Neural cell (in vitro differentiated cells): ENCODE measurements at regions not wholly inside any gene's neighbourhood (a gene's known extent, or its start where the extent isn't known, plus 50 kb on each side); places are given as distances from the start of the nearest gene placed in this dataset.

Source experiments
- H2AFZ ChIP-seq: fragments of 200-600, 300-800 bp; sonication (generic), shearing (Covaris generic); 2 replicates; pipeline ENCODE4 v1.6.0; 2014; ENCODE audit warnings: low read depth, mild to moderate bottlenecking, antibody characterized with exemption, low read length, moderate library complexity
- H3F3A ChIP-seq: fragments of 200-600 bp; shearing (Covaris generic); 2 replicates; pipeline ENCODE4 v1.6.1; 2016; ENCODE audit warnings: mild to moderate bottlenecking, moderate library complexity, mixed read lengths, antibody characterized with exemption, low read length; ENCODE audit not compliant: insufficient read depth, poor library complexity, severe bottlenecking
- H3K27ac ChIP-seq: fragments of 200-600, 300-800 bp; sonication (generic), shearing (Covaris generic); 2 replicates; pipeline ENCODE4 v1.5.1; 2014; ENCODE audit warnings: mild to moderate bottlenecking, low read length, moderate library complexity
- H3K27me3 ChIP-seq: fragments of 300-800, 200-600 bp; sonication (generic), shearing (Covaris generic); 2 replicates; pipeline ENCODE4 v1.6.0; 2014; ENCODE audit warnings: mild to moderate bottlenecking, low read depth, low read length, moderate library complexity; ENCODE audit not compliant: insufficient read depth
- H3K36me3 ChIP-seq: fragments of 300-800, 200-600 bp; sonication (generic), shearing (Covaris generic); 2 replicates; pipeline ENCODE4 v1.5.1; 2014; ENCODE audit warnings: mild to moderate bottlenecking, antibody characterized with exemption, low read length, moderate library complexity; ENCODE audit not compliant: insufficient read depth
- H3K4me2 ChIP-seq: fragments of 300-800, 200-600 bp; sonication (generic), shearing (Covaris generic); 2 replicates; pipeline ENCODE4 v1.6.0; 2014; ENCODE audit warnings: mild to moderate bottlenecking, low read length
- H3K4me3 ChIP-seq: fragments of 300-800, 200-600 bp; sonication (generic), shearing (Covaris generic); 2 replicates; pipeline ENCODE4 v1.5.1; 2014; ENCODE audit warnings: mild to moderate bottlenecking, low read length, moderate library complexity
- H3K79me2 ChIP-seq: fragments of 200-600 bp; shearing (Covaris generic); replicated peaks from 2 replicates; pipeline ENCODE4 v1.6.0; 2014; ENCODE audit warnings: mild to moderate bottlenecking, low read length, moderate library complexity; ENCODE audit not compliant: insufficient read depth
- H3K9ac ChIP-seq: fragments of 300-800, 200-600 bp; sonication (generic), shearing (Covaris generic); 2 replicates; pipeline ENCODE4 v1.6.1; 2016; ENCODE audit warnings: mild to moderate bottlenecking, low read length, mixed read lengths
- H3K9me2 ChIP-seq: fragments of 200-600 bp; shearing (Covaris generic); 2 replicates; pipeline ENCODE4 v1.6.1; 2016; ENCODE audit warnings: mild to moderate bottlenecking, low read length, mixed read lengths; ENCODE audit not compliant: insufficient read depth
- H3K9me3 ChIP-seq: fragments of 200-600, 300-800 bp; sonication (generic), shearing (Covaris generic); 2 replicates; pipeline ENCODE4 v1.6.1; 2016; ENCODE audit warnings: mild to moderate bottlenecking, mixed run types, low read length, moderate library complexity, mixed read lengths
- H4K20me1 ChIP-seq: fragments of 200-600 bp; shearing (Covaris generic); 2 replicates; pipeline ENCODE4 v1.6.1; 2016; ENCODE audit warnings: mild to moderate bottlenecking, mixed run types; ENCODE audit not compliant: insufficient read depth
- EP300 ChIP-seq: fragments of 450-650 bp; conservative IDR thresholded peaks from 2 replicates; pipeline ENCODE4 v1.6.1; 2014; ENCODE audit warnings: antibody characterized with exemption, mild to moderate bottlenecking, moderate library complexity; ENCODE audit not compliant: poor library complexity, severe bottlenecking
- EZH2 ChIP-seq: fragments of 200-600, 300-800 bp; shearing (Covaris generic), sonication (generic); IDR thresholded peaks from 2 replicates; pipeline ENCODE4 v1.6.1; 2014; ENCODE audit warnings: antibody characterized with exemption, low read length, borderline replicate concordance, mild to moderate bottlenecking; ENCODE audit not compliant: insufficient read depth, poor library complexity, severe bottlenecking
- MXI1 ChIP-seq: fragments of 450-650 bp; conservative IDR thresholded peaks from 2 replicates; pipeline ENCODE4 v1.6.1; 2014; ENCODE audit warnings: antibody characterized with exemption, mild to moderate bottlenecking; ENCODE audit not compliant: poor library complexity, severe bottlenecking
- POLR2AphosphoS5 ChIP-seq: IDR thresholded peaks from 2 replicates; pipeline ENCODE4 v1.6.1; 2012
- RAD21 ChIP-seq: fragments of 450-650 bp; conservative IDR thresholded peaks from 2 replicates; pipeline ENCODE4 v1.6.1; 2014; ENCODE audit warnings: antibody characterized with exemption, mild to moderate bottlenecking, moderate library complexity
- SMC3 ChIP-seq: fragments of 450-650 bp; conservative IDR thresholded peaks from 2 replicates; pipeline ENCODE4 v1.6.1; 2014; ENCODE audit warnings: antibody characterized with exemption, mild to moderate bottlenecking, moderate library complexity; ENCODE audit not compliant: poor library complexity
- TAF1 ChIP-seq: IDR thresholded peaks from 2 replicates; pipeline ENCODE4 v1.6.1; 2012; ENCODE audit warnings: low read depth
- TF ChIP-seq, protein P1 (sequence below): IDR thresholded peaks from 2 replicates; pipeline ENCODE4 v1.6.1; 2012; ENCODE audit warnings: borderline replicate concordance
- TF ChIP-seq, protein P2 (sequence below): fragments of 450-650 bp; IDR thresholded peaks from 2 replicates; pipeline ENCODE4 v1.5.1; 2014; ENCODE audit warnings: antibody characterized with exemption, mild to moderate bottlenecking, moderate library complexity; ENCODE audit not compliant: poor library complexity, severe bottlenecking

DNA sequence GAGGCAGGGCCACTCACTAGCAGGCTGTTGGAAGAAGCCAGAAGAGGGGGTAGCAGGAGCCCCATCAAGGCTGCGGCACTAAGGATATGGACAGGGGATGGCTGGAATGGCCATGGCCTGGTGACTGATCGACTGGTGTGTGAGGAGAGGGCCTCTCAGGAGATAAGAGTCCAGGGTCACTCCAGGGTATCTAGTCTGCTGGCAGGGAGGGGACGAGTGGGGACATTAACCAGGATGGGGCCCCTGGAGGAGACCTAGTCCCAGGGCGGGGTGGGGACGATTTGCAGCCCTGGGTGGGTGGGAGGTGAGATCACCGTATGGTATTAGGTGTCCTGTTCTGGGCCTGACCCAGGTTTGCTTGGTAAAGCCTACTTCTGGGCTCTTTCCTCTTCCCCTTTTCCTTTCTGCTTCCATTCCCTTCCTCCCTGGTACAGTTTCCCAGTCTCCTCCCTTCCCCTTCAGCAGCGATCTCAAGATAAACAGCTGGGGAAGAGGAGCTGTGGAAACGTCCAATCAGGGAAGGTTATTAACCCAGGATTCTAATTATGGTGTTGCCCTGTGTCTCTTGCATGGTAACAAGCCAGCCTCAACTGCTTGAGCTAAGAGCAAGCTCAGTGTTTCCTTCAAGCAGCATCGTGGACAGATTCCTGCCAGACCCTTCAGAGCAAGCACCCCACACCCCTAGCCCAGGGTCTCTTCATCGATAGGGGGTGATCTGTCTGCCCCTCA is 233.2 kb downstream of the RPS24 start:
- Histone ChIP-seq H3F3A (no peaks in the 10 kb centered on the region), H3K36me3 (no peaks in the 10 kb centered on the region), H2AFZ (no peak overlapping the region), H3K27me3 (no peaks in the 10 kb centered on the region), H3K9me3 (no peaks in the 10 kb centered on the region), H3K4me2 (no peak overlapping the region), H3K27ac (no peak overlapping the region), H3K9me2 (no peaks in the 10 kb centered on the region), H3K4me3 (no peak overlapping the region), H4K20me1 (no peaks in the 10 kb centered on the region), H3K9ac (peak overlapping the region; percentile 10), H3K79me2 (no peaks in the 10 kb centered on the region)
- TF ChIP-seq SMC3 (no peak), EZH2 (no peak), POLR2AphosphoS5 (no peak), MXI1 (no peak)

DNA sequence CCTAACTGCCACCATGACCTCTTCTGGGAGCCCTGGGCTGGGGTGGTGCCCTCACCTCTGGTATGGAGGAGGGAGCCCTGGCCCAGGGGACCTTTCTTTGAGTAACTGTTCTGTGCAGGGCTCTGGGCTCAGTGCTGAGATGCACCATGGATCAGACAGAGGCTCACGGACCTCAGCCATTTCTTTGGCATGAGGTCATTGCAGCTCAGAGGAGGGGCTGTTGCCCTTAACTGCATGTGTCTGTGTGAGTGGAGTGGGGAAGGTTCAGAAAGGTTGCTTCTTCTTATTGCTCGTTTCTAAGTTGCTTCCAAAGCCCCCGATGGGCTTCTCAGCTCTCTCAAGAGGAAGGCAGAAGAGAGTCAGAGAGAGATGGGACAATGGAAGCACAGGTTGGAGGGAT is 233.9 kb downstream of the RPS24 start:
- no peaks in the 10 kb centered on the region for H3K79me2 ChIP-seq
- H3K9ac ChIP-seq = no peak overlapping the region
- no peaks in the 10 kb centered on the region for H3K36me3 ChIP-seq
- H3K4me3 ChIP-seq = no peak overlapping the region
- H3K27ac ChIP-seq = no peak overlapping the region
- H2AFZ ChIP-seq = no peak overlapping the region
- H3K27me3 ChIP-seq = no peaks in the 10 kb centered on the region
- H3K4me2 ChIP-seq = no peak overlapping the region
- no peaks in the 10 kb centered on the region for H3F3A ChIP-seq
- TF ChIP-seq, protein P1, sequence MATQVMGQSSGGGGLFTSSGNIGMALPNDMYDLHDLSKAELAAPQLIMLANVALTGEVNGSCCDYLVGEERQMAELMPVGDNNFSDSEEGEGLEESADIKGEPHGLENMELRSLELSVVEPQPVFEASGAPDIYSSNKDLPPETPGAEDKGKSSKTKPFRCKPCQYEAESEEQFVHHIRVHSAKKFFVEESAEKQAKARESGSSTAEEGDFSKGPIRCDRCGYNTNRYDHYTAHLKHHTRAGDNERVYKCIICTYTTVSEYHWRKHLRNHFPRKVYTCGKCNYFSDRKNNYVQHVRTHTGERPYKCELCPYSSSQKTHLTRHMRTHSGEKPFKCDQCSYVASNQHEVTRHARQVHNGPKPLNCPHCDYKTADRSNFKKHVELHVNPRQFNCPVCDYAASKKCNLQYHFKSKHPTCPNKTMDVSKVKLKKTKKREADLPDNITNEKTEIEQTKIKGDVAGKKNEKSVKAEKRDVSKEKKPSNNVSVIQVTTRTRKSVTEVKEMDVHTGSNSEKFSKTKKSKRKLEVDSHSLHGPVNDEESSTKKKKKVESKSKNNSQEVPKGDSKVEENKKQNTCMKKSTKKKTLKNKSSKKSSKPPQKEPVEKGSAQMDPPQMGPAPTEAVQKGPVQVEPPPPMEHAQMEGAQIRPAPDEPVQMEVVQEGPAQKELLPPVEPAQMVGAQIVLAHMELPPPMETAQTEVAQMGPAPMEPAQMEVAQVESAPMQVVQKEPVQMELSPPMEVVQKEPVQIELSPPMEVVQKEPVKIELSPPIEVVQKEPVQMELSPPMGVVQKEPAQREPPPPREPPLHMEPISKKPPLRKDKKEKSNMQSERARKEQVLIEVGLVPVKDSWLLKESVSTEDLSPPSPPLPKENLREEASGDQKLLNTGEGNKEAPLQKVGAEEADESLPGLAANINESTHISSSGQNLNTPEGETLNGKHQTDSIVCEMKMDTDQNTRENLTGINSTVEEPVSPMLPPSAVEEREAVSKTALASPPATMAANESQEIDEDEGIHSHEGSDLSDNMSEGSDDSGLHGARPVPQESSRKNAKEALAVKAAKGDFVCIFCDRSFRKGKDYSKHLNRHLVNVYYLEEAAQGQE = no peak
- TF ChIP-seq TAF1 = no peak
- H3K9me3 ChIP-seq = no peaks in the 10 kb centered on the region
- no peaks in the 10 kb centered on the region for H4K20me1 ChIP-seq
- no peaks in the 10 kb centered on the region for H3K9me2 ChIP-seq

DNA sequence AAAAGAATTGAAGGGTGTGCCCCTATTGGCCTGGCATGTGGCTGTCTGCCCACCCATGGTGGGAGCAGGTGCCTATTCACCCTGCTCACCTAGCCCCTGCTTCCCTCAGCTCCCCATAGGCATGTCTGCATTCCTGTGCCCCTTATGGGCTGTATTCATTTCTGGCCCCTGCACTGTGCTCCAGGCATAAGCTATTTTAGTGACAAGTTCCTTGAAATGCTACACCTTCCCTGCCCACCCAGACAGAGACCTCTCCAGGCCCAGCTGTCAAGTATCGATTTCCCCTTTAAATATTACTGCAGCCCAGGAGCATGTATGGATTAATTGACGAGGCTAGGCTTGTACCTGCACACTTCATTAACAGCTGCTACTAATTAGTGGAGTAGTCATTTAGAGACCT is 235.4 kb downstream of the RPS24 start:
- H2AFZ ChIP-seq = no peak overlapping the region
- no peak overlapping the region for H3K4me2 ChIP-seq
- H3K4me3 ChIP-seq = no peak overlapping the region
- no peaks in the 10 kb centered on the region for H3K9me2 ChIP-seq
- H3K36me3 ChIP-seq = no peaks in the 10 kb centered on the region
- H4K20me1 ChIP-seq = no peaks in the 10 kb centered on the region
- H3F3A ChIP-seq = no peaks in the 10 kb centered on the region
- no peaks in the 10 kb centered on the region for H3K27me3 ChIP-seq
- no peak overlapping the region for H3K9ac ChIP-seq
- no peaks in the 10 kb centered on the region for H3K79me2 ChIP-seq
- no peaks in the 10 kb centered on the region for H3K9me3 ChIP-seq
- no peak overlapping the region for H3K27ac ChIP-seq
- no peak for TF ChIP-seq EZH2
- TF ChIP-seq SMC3 = no peak
- TF ChIP-seq POLR2AphosphoS5 = no peak
- TF ChIP-seq MXI1 = no peak
- TF ChIP-seq EP300 = no peak
- TF ChIP-seq, protein P1 = no peak
- TF ChIP-seq, protein P2, sequence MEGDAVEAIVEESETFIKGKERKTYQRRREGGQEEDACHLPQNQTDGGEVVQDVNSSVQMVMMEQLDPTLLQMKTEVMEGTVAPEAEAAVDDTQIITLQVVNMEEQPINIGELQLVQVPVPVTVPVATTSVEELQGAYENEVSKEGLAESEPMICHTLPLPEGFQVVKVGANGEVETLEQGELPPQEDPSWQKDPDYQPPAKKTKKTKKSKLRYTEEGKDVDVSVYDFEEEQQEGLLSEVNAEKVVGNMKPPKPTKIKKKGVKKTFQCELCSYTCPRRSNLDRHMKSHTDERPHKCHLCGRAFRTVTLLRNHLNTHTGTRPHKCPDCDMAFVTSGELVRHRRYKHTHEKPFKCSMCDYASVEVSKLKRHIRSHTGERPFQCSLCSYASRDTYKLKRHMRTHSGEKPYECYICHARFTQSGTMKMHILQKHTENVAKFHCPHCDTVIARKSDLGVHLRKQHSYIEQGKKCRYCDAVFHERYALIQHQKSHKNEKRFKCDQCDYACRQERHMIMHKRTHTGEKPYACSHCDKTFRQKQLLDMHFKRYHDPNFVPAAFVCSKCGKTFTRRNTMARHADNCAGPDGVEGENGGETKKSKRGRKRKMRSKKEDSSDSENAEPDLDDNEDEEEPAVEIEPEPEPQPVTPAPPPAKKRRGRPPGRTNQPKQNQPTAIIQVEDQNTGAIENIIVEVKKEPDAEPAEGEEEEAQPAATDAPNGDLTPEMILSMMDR = no peak
- no peak for TF ChIP-seq TAF1
- no peak for TF ChIP-seq RAD21
